ENCODE measurements at regions not wholly inside any gene's neighbourhood (a gene's known extent, or its start where the extent isn't known, plus 50 kb on each side); places are given as distances from the start of the nearest gene placed in this dataset.

DNA sequence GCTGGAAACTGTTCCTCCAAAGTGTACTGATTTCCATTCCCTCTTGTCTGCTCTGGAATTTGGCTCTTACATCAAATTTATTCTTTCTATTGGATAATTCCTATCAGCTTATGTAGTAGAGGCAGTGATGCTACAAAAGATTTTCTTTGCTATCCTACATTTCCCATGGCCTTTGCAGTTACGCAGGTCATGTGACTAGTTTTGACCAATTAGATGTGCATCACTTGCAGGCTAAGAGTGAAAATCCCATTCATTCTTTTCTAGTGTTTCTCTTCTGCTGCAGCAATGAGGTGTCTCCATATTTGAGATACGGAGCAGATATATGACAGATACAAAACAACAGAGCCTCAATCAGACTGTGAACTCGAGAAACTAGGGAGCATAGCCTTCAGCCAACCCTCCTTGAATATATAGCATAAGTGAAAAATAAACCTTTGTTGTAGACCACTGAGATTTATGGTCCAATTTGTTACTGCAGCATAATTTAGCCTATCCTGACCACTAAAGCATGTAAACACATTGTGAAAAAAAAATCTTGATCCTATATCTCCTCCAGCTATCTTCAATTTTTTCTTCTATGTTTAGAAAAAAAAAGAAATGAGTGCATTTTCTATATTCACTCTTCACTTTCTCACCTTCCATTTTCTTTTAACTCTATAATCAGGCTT lies 102.0 kb downstream of the HNMT start:
- Histone ChIP-seq H3K4me1 (ENCODE audit: insufficient read depth, low read length) (no peaks in the 10 kb centered on the region), H2AK5ac (ENCODE audit: insufficient read length, low read length) (no peak overlapping the region), H3K23ac (ENCODE audit: insufficient read length, low read depth, low read length) (no peak overlapping the region), H3K27ac (ENCODE audit: insufficient read length, low read depth, low read length) (no peak overlapping the region), H4K20me1 (ENCODE audit: control insufficient read depth, insufficient read depth, insufficient read length) (no peaks in the 10 kb centered on the region), H3K9ac (ENCODE audit: extremely low read depth, insufficient read length, low read length) (no peak overlapping the region), H3K27me3 (ENCODE audit: insufficient read depth, low read length) (peaks cover 8% of the 10 kb centered on the region; the same call in 1 of the 2 replicates), H2BK12ac (ENCODE audit: insufficient read length, low read depth, low read length) (no peak overlapping the region), H3K79me2 (ENCODE audit: insufficient read depth, low read length) (no peaks in the 10 kb centered on the region), H2BK5ac (ENCODE audit: insufficient read length, low read length) (no peak overlapping the region), H2BK120ac (ENCODE audit: low read depth, low read length, poor library complexity, severe bottlenecking) (no peak overlapping the region), H4K8ac (replicated peaks; ENCODE audit: insufficient read length, low read depth, low read length) (no peak overlapping the region), H2AFZ (ENCODE audit: low read length) (no peak overlapping the region), H2BK15ac (ENCODE audit: low read depth, low read length) (no peak overlapping the region), H3K4me2 (ENCODE audit: insufficient read depth, insufficient read length, low read length) (no peak overlapping the region), H3K4ac (ENCODE audit: low read depth, low read length) (no peak overlapping the region), H4K91ac (ENCODE audit: insufficient read length, low read depth, low read length) (no peak overlapping the region), H3K18ac (ENCODE audit: insufficient read length, low read depth, low read length) (no peak overlapping the region), H3K14ac (ENCODE audit: insufficient read depth, low read length) (no peak overlapping the region), H3K23me2 (ENCODE audit: insufficient read length, low read depth, low read length, poor library complexity, severe bottlenecking) (no peaks in the 10 kb centered on the region), H3T11ph (ENCODE audit: low read length) (no peak overlapping the region), H3K9me3 (ENCODE audit: control insufficient read depth, low read depth, low read length) (no peaks in the 10 kb centered on the region), H3K56ac (ENCODE audit: insufficient read length, low read depth, low read length) (no peak overlapping the region), H4K5ac (ENCODE audit: insufficient read length, low read depth, low read length) (no peak overlapping the region), H3K79me1 (ENCODE audit: insufficient read depth, low read depth, low read length, poor library complexity, severe bottlenecking) (no peaks in the 10 kb centered on the region), H2BK20ac (ENCODE audit: low read depth, low read length, poor library complexity, severe bottlenecking) (no peak overlapping the region)
- TF ChIP-seq, protein P1, sequence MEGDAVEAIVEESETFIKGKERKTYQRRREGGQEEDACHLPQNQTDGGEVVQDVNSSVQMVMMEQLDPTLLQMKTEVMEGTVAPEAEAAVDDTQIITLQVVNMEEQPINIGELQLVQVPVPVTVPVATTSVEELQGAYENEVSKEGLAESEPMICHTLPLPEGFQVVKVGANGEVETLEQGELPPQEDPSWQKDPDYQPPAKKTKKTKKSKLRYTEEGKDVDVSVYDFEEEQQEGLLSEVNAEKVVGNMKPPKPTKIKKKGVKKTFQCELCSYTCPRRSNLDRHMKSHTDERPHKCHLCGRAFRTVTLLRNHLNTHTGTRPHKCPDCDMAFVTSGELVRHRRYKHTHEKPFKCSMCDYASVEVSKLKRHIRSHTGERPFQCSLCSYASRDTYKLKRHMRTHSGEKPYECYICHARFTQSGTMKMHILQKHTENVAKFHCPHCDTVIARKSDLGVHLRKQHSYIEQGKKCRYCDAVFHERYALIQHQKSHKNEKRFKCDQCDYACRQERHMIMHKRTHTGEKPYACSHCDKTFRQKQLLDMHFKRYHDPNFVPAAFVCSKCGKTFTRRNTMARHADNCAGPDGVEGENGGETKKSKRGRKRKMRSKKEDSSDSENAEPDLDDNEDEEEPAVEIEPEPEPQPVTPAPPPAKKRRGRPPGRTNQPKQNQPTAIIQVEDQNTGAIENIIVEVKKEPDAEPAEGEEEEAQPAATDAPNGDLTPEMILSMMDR (conservative IDR thresholded peaks at IDR 0.05) = no peak
- Mint-ChIP-seq H3K4me1 (no peaks in the 10 kb centered on the region), H3K9me3 (no peaks in the 10 kb centered on the region; a peak in 1 of 5 replicates), H3K27me3 (ENCODE audit: low read depth) (peaks cover 24% of the 10 kb centered on the region), H3K36me3 (ENCODE audit: insufficient read depth in 1 of 3, low read depth in 3 of 3) (no peaks in the 10 kb centered on the region; a peak in 1 of 7 replicates), H3K27ac (no peak overlapping the region), H3K4me3 (no peak overlapping the region)
- no CpG with 5 or more reads among the region's 3 CpGs for WGBS (ENCODE audit: extremely low coverage, insufficient read length, low lambda C conversion rate)
- DNase-seq = no peak

All from H9 (cell line).